Activated CD8-positive, alpha-beta memory T cell treated with anti-CD3 and anti-CD28 coated beads, Interleukin-2, amount 50 U/mL, for 1 hour (primary cell): ENCODE measurements at regions not wholly inside any gene's neighbourhood (a gene's known extent, or its start where the extent isn't known, plus 50 kb on each side); places are given as distances from the start of the nearest gene placed in this dataset.

Source experiments
- DNase-seq: peaks from one replicate; pipeline ENCODE4 v3.0.0-alpha.2; 2020; ENCODE audit errors: extremely low read depth

- DNase-seq: no peak
Observed at GRCh38 chr1:199691540-199691939, 336.0 kb upstream of the NR5A2 start.

- DNase-seq: no peak
Observed at GRCh38 chr1:199693724-199694123, 333.8 kb upstream of the NR5A2 start.

GRCh38 chr1:199696225-199696624 is 331.3 kb upstream of the NR5A2 start:
- no peak for DNase-seq

GRCh38 chr1:199698222-199698621 is 329.3 kb upstream of the NR5A2 start:
- no peak for DNase-seq

GRCh38 chr1:199700551-199700950 is 327.0 kb upstream of the NR5A2 start:
- DNase-seq: no peak

GRCh38 chr1:199701726-199702125 is 325.8 kb upstream of the NR5A2 start:
- no peak for DNase-seq

- no peak for DNase-seq
Observed at GRCh38 chr1:199704231-199704630, 323.3 kb upstream of the NR5A2 start.

- no peak for DNase-seq
Observed at GRCh38 chr1:199705825-199706224, 321.7 kb upstream of the NR5A2 start.

GRCh38 chr1:199706826-199707606 is 320.5 kb upstream of the NR5A2 start:
- no peak for DNase-seq

- DNase-seq: no peak
Observed at GRCh38 chr1:199710974-199711373, 316.5 kb upstream of the NR5A2 start.

GRCh38 chr1:199716729-199717128 is 310.8 kb upstream of the NR5A2 start:
- DNase-seq: no peak

GRCh38 chr1:199719156-199719842 is 308.2 kb upstream of the NR5A2 start:
- DNase-seq: no peak

- DNase-seq: no peak
Observed at GRCh38 chr1:199720496-199720895, 307.0 kb upstream of the NR5A2 start.

- DNase-seq: no peak
Observed at GRCh38 chr1:199721001-199721400, 306.5 kb upstream of the NR5A2 start.

GRCh38 chr1:199723250-199723956 is 304.1 kb upstream of the NR5A2 start:
- no peak for DNase-seq

GRCh38 chr1:199724049-199724448 is 303.5 kb upstream of the NR5A2 start:
- DNase-seq: no peak

GRCh38 chr1:199725002-199725565 is 302.4 kb upstream of the NR5A2 start:
- DNase-seq: no peak

- DNase-seq: no peak
Observed at GRCh38 chr1:199727682-199728081, 299.8 kb upstream of the NR5A2 start.

GRCh38 chr1:199728345-199728744 is 299.2 kb upstream of the NR5A2 start:
- no peak for DNase-seq

- DNase-seq: no peak
Observed at GRCh38 chr1:199733125-199733524, 294.4 kb upstream of the NR5A2 start.

- no peak for DNase-seq
Observed at GRCh38 chr1:199734186-199734585, 293.3 kb upstream of the NR5A2 start.

- DNase-seq: no peak
Observed at GRCh38 chr1:199735660-199736059, 291.9 kb upstream of the NR5A2 start.
